Activated CD4-positive, alpha-beta T cell treated with anti-CD3 and anti-CD28 coated beads, Interleukin-2, amount 10 ng/mL, durations not matched to agents 24 days and 14 days (primary cell): ENCODE measurements at regions not wholly inside any gene's neighbourhood (a gene's known extent, or its start where the extent isn't known, plus 50 kb on each side); places are given as distances from the start of the nearest gene placed in this dataset.
"Not testable (repeated sequence)": the region's sequence is repeated elsewhere in the genome, so short reads cannot be mapped to it uniquely, and the experiment has no call there.

Source experiments
- DNase-seq: peaks from one replicate; pipeline ENCODE4 v3.0.0; 2022
- H3K27ac Mint-ChIP-seq: one replicate; pipeline ENCODE4 v1.8.0; 2022; ENCODE audit warnings: mild to moderate bottlenecking, mixed read lengths
- H3K27me3 Mint-ChIP-seq: one replicate; pipeline ENCODE4 v1.8.0; 2022; ENCODE audit warnings: mixed read lengths
- H3K36me3 Mint-ChIP-seq: one replicate; pipeline ENCODE4 v1.8.0; 2022; ENCODE audit warnings: low read depth, mild to moderate bottlenecking, mixed read lengths
- H3K4me1 Mint-ChIP-seq: one replicate; pipeline ENCODE4 v1.8.0; 2021; ENCODE audit warnings: mixed read lengths
- H3K4me3 Mint-ChIP-seq: one replicate; pipeline ENCODE4 v1.8.0; 2022; ENCODE audit warnings: mild to moderate bottlenecking, moderate library complexity, mixed read lengths
- H3K9me3 Mint-ChIP-seq: one replicate; pipeline ENCODE4 v1.8.0; 2021; ENCODE audit warnings: mixed read lengths
- intact Hi-C: fragments of 100-400 bp; cut with micrococcal nuclease; formaldehyde crosslinking; loops from one replicate; pipeline ENCODE4 v1.15.1; 2023

DNA sequence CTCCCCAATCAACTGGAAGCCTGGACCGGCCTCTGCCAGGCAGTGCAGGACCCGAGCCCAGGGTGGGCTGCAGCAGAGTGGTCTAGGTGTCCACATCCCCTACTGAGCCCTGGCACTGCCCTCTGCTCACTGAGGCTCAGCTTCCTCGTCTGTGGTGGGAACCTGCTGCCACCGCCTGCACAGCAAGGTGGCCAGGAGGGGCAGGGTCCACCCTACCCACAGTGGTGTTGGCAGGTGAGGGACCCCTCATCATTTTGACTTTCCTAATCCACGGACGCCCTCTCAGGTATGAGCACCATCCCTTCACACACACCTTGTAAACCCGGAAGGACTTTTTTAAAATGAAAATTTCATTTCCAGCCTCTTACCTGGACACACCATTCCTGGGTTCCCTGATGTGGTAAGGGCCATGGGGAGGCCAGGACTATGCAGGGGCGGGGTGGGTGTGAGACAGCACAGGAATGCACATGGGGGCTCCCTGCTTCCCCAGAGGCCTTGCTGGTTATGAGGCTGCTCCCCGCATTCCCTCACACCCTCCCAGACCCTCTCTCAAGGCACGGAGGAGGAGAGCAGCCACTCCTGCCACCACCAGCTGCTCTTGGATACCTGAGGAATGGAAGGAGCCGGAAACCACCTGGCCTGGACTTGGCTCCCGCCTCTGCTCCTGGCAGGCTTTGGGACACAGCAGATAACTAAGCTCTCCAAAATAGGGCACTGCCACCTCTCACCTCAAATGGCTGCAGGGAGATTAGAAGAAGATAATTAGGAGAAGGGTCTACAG, 185.9 kb upstream of the TPM1 start:
- Mint-ChIP-seq H3K4me1 (no peaks in the 10 kb centered on the region), H3K27ac (no peak overlapping the region), H3K9me3 (peaks cover 10% of the 10 kb centered on the region), H3K4me3 (no peak overlapping the region), H3K27me3 (peaks cover 8% of the 10 kb centered on the region), H3K36me3 (no peaks in the 10 kb centered on the region)
- no peak for DNase-seq
- intact Hi-C loops = no loop called here

DNA sequence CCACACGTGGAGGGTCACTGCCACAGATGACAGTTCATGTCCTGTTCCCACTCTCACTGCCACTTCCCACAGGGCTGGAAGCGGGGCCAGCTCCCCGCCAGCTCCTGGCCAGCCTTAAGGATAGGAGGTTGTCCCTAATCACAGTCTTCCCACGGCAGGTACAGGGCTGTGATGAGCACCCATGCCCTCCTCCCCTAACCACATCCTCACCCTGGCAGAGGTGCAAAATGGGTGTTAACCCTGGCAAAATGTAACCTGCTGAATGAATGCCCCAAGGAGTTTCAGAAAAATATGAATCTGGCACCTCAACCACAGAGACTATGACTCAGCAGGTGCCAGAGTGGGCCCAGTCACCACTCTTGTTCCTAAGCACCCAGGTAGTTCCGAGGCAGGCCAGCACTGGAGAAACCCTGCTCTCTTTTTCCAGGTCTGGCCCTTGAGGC, 185.1 kb upstream of the TPM1 start:
- Mint-ChIP-seq H3K36me3 (no peaks in the 10 kb centered on the region), H3K27ac (no peak overlapping the region), H3K4me1 (no peaks in the 10 kb centered on the region), H3K4me3 (no peak overlapping the region), H3K27me3 (peaks cover 8% of the 10 kb centered on the region), H3K9me3 (peaks cover 10% of the 10 kb centered on the region)
- no peak for DNase-seq
- intact Hi-C loops = no loop called here

DNA sequence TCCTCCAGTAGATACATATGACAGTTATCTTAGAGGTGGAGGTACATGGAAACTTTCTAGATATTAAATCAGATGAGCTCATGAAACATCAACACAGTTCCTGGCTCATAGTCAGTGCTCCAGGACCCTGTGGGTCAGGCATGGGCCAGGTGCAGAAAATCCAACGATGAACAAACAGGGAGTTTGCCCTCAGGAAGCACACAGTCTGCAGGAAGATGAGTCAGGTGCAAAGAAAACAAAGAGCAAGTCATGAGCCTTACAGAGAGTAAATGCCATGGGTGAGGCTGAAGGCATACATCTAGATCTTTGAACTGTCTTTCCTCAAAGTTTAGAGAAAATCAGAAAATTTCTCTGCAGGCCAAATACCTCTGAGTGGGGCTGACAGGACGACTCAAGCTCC, 184.2 kb upstream of the TPM1 start:
- Mint-ChIP-seq H3K36me3 (no peaks in the 10 kb centered on the region), H3K27ac (peak overlapping the region; percentile 32), H3K9me3 (peaks cover 10% of the 10 kb centered on the region), H3K27me3 (peaks cover 14% of the 10 kb centered on the region), H3K4me1 (no peaks in the 10 kb centered on the region), H3K4me3 (no peak overlapping the region)
- DNase-seq = no peak
- intact Hi-C loops = no loop called here

DNA sequence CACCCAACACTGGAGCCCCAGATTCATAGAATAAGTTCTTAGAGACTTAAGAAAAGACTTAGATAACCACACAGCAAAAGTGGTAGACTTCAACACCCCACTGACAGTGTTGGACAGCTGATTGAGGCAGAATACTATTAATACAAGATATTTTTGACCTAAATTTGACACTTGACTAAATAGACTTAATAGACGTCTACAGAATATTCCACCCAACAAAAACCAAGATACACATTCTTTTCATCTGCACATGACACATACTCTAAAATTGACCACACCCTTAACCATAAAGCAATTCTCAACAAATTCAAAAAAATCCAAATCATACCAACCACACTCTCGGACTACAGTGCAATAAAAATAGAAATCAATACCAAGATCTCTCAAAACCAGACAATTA, 179.8 kb upstream of the TPM1 start:
- intact Hi-C loops = no loop called here
- H3K27me3 Mint-ChIP-seq = peaks cover 15% of the 10 kb centered on the region
- no peaks in the 10 kb centered on the region for H3K4me1 Mint-ChIP-seq
- peaks cover 10% of the 10 kb centered on the region for H3K9me3 Mint-ChIP-seq
- no peak overlapping the region for H3K27ac Mint-ChIP-seq
- no peaks in the 10 kb centered on the region for H3K36me3 Mint-ChIP-seq
- no peak for DNase-seq
- H3K4me3 Mint-ChIP-seq = no peak overlapping the region

DNA sequence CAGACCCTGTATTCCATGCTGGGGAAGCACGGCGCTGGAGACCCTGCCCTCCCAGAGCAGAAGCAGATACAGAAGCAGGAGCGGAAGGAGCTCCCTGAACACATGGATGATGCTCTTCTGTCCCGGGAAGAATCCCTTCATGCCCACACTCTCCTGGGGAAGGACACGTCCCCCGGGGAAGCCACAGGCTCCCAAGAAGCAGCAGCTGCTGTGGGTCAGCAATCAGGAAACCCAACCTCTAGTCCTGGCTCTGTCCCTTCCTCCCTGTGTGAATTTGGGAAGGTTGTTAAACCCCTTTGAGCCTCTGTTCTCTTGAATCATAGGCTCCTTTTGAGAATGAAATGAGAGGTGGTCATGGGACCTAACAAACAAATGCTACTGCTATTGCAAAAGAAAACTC, 176.2 kb upstream of the TPM1 start:
- H3K27me3 Mint-ChIP-seq = peaks cover 9% of the 10 kb centered on the region
- no peaks in the 10 kb centered on the region for H3K36me3 Mint-ChIP-seq
- no peak for DNase-seq
- no peaks in the 10 kb centered on the region for H3K4me1 Mint-ChIP-seq
- peaks cover under 1% of the 10 kb centered on the region for H3K9me3 Mint-ChIP-seq
- H3K27ac Mint-ChIP-seq = no peak overlapping the region
- H3K4me3 Mint-ChIP-seq = no peak overlapping the region
- intact Hi-C loops = no loop called here

DNA sequence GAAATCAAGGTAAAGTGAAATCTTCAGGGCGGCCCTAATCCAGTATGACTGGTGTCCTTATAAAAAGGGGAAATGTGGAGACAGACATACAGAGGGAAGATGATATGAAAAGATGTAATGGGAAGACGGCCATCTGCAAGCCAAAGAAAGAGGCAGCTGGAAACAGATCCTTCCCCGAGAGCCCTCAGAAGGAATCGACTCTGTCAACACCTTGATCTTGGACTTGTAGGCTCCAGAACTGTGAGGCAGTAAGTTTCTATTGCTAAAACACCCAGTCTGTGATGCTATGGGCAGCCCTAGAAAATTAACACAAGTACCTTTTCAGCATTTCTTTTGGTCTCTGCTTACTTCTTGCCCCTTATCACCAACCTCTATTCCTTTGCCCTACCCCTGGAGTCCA, 174.7 kb upstream of the TPM1 start:
- no peaks in the 10 kb centered on the region for H3K36me3 Mint-ChIP-seq
- intact Hi-C loops = no loop called here
- DNase-seq = no peak
- no peak overlapping the region for H3K4me3 Mint-ChIP-seq
- H3K4me1 Mint-ChIP-seq = no peaks in the 10 kb centered on the region
- H3K9me3 Mint-ChIP-seq = no peaks in the 10 kb centered on the region
- peaks cover 6% of the 10 kb centered on the region for H3K27me3 Mint-ChIP-seq
- no peak overlapping the region for H3K27ac Mint-ChIP-seq

DNA sequence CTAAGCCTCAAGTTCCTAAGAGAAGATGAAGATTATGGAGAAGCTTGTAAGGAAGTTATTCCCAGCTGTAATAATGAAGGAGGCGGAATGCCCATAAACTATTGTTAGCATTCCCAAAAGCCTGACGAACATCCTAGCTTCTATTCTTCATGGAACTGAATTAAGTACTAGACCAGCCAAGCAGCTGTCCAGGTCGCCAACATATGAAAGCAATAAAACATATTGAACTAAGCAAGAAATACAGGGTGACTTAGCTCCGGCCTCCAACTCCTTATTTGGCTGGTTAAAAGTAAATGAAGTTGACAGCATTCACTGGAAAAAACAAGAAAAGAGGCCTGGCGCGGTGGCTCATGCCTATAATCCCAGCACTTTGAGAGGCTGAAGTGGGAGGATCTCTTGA, 174.0 kb upstream of the TPM1 start:
- H3K27ac Mint-ChIP-seq = no peak overlapping the region

DNA sequence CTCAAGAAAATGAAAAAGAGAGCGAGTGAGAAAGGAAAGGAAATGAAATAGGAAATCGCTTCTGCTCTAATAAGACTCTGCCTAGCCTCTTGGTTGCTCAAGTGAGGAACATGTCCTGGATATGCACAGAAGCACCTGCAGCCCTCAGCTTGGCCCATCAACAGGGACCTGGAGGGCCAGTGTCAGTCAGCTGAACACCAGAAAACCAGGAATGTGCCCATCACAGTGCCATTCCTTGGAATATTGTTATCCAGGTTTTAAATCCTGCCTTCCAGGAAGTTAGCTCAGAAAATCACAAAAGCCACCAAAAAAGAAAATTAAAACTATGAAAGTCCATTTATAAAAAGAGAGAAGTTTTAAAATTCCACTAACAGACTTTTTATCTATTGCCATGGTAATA, 173.4 kb upstream of the TPM1 start:
- no peak for DNase-seq
- H3K27ac Mint-ChIP-seq = no peak overlapping the region
- H3K9me3 Mint-ChIP-seq = no peaks in the 10 kb centered on the region
- H3K36me3 Mint-ChIP-seq = no peaks in the 10 kb centered on the region
- H3K4me1 Mint-ChIP-seq = no peaks in the 10 kb centered on the region
- H3K4me3 Mint-ChIP-seq = no peak overlapping the region
- peaks cover 5% of the 10 kb centered on the region for H3K27me3 Mint-ChIP-seq
- intact Hi-C loops = no loop called here

More for the DNA sequence above, 174.0 kb upstream of the TPM1 start:
- peaks cover 3% of the 10 kb centered on the region for H3K27me3 Mint-ChIP-seq
- no peaks in the 10 kb centered on the region for H3K9me3 Mint-ChIP-seq
- DNase-seq = no peak
- H3K4me3 Mint-ChIP-seq = no peak overlapping the region
- H3K4me1 Mint-ChIP-seq = no peaks in the 10 kb centered on the region
- intact Hi-C loops = no loop called here
- H3K36me3 Mint-ChIP-seq = no peaks in the 10 kb centered on the region

DNA sequence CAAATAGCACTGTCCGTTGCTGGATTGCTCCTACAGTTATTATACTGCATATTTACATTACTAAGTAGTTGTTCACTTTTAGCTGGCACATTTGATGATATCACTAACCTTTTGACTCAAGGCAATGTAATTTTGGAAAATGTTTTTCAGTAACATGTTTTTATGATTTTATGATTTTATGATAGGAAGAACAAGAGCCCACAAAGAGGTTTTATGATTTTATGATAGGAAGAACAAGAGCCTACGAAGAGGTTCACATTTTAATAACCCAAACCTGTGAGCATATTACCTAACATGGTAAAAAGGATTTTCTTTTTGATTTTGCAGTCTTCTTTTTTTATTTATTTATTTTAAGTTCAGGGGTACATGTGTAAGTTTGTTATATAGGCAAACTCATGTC, 172.3 kb upstream of the TPM1 start:
- Mint-ChIP-seq H3K4me3 (no peak overlapping the region), H3K36me3 (no peaks in the 10 kb centered on the region), H3K4me1 (no peaks in the 10 kb centered on the region), H3K9me3 (no peaks in the 10 kb centered on the region), H3K27ac (no peak overlapping the region), H3K27me3 (peaks cover 5% of the 10 kb centered on the region)
- intact Hi-C loops = no loop called here
- DNase-seq = no peak

DNA sequence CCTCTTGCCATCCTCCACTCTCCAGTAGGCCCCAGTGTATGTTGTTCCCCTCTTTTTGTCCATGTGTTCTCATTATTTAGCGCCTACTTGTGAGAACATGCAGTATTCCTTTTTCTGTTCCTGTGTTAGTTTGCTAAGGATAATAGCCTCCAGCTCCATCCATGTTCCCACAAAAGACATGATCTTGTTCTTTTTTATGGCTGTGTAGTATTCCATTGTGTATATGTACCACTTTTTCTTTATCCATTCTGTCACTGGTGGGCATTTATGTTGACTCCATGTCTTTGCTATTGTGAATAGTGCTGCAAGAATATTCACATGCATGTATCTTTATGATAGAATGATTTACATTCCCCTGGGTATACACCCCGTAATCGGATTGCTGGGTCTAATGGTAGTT, 171.8 kb upstream of the TPM1 start:
- H3K36me3 Mint-ChIP-seq, H3K9me3 Mint-ChIP-seq, H3K27ac Mint-ChIP-seq, DNase-seq, H3K4me3 Mint-ChIP-seq, H3K4me1 Mint-ChIP-seq, H3K27me3 Mint-ChIP-seq, intact Hi-C loops: not testable (repeated sequence)

DNA sequence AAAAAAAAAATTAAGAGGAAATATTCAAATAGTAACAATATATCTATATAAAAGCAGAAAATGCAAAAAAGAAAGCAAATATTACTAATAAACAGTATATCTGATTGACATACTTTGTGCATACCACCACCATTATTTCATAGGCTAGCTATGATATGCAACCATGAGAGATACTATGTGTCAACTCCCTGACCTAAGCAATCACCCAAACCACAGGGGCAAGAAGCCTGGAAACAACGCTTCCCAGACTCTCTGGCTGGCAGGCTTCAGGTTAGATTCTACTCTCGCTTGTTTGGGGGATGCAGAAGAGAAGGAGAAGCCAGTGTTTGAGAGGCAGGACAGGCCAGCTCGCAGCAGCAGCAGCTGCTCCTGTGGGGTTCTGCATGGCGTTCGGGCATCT, 169.3 kb upstream of the TPM1 start:
- no peak for DNase-seq
- intact Hi-C loops = no loop called here
- Mint-ChIP-seq H3K4me1 (no peaks in the 10 kb centered on the region), H3K27me3 (peaks cover 6% of the 10 kb centered on the region), H3K27ac (no peak overlapping the region), H3K9me3 (no peaks in the 10 kb centered on the region), H3K36me3 (no peaks in the 10 kb centered on the region), H3K4me3 (no peak overlapping the region)

DNA sequence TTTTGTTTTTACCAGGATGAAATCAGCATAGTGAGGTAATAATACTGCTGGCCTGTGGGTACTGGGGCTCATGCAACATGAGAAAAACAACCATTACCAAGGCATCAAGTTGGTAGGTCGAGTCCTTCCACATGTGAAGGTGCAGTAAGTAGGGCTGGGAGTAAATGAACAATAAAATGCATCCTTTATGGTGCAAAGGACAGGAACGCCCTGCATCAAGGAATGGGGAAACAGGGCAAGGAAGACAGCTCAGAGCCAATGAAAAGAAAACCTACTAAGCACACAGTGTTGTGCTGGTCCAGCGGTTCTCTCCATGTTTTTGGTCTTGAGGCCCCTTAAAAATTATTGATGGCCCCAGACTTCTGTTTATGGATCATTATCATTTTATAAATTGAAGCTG, 168.5 kb upstream of the TPM1 start:
- H3K4me1 Mint-ChIP-seq = no peaks in the 10 kb centered on the region
- H3K27ac Mint-ChIP-seq = no peak overlapping the region
- no peaks in the 10 kb centered on the region for H3K36me3 Mint-ChIP-seq
- no peak for DNase-seq
- intact Hi-C loops = no loop called here
- no peaks in the 10 kb centered on the region for H3K9me3 Mint-ChIP-seq
- H3K27me3 Mint-ChIP-seq = peaks cover 6% of the 10 kb centered on the region
- no peak overlapping the region for H3K4me3 Mint-ChIP-seq

DNA sequence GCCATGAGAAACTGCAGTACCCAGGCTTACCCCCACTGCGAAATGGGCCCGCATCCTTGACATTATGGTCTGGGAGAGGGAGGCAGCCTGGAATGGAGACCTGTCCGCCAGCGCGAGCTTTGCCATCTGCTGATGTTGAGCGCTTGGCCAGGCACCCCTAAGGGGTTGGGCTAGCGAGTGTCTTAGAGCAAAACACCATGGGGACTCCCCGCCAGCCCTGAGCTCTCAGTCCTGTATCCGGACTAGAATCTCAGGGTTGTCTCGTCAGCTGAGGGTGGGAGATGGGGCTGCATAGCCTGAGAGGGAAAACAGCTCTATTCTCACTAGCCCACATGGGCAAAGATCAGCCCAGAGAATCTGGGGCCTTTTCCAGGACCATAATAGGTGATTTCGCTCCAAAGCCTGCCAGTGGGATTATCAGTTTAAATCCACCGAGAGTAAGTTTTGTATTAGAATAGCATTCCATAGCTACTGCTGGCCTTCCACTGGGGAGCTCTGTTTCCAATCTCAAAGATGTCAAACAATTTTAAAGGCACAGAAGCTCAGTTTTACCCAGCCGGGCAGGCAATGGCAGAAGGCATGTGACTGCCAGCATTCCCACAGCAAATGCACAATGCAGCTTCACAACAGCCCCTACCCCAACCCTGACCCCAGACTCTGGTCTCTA, 167.5 kb upstream of the TPM1 start:
- no peak overlapping the region for H3K4me3 Mint-ChIP-seq
- no peaks in the 10 kb centered on the region for H3K36me3 Mint-ChIP-seq
- peaks cover 4% of the 10 kb centered on the region for H3K4me1 Mint-ChIP-seq
- intact Hi-C loops = no loop called here
- no peaks in the 10 kb centered on the region for H3K9me3 Mint-ChIP-seq
- peaks cover 10% of the 10 kb centered on the region for H3K27me3 Mint-ChIP-seq
- no peak overlapping the region for H3K27ac Mint-ChIP-seq
- no peak for DNase-seq

DNA sequence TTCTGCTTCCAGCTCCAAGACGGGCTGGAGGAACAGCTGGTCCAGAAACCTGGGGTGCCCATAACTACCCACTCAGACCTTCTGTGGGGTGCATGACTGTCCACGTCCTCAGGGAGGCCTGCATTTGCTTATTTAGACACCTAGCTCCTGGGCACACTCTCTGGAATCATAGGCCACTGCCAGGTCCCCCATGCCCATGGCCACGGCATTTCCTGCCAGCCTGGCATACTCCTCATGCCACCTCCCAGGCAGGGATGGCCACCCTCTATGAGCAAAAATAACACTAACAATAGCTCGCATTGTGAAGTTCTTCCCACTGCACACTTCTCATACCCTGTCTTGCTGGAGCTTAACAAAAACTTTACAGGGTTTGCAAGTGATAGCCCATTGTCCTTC, 166.9 kb upstream of the TPM1 start:
- Mint-ChIP-seq H3K27me3 (peaks cover 14% of the 10 kb centered on the region), H3K4me3 (no peak overlapping the region), H3K36me3 (no peaks in the 10 kb centered on the region), H3K27ac (no peak overlapping the region), H3K4me1 (peaks cover 7% of the 10 kb centered on the region), H3K9me3 (no peaks in the 10 kb centered on the region)
- intact Hi-C loops = no loop called here
- no peak for DNase-seq
